GM12878 (cell line): ENCODE measurements at regions not wholly inside any gene's neighbourhood (a gene's known extent, or its start where the extent isn't known, plus 50 kb on each side); places are given as distances from the start of the nearest gene placed in this dataset.

ENCODE experiments used
- ATAC-seq: fragments of 200-7000 bp; cut with Tn5 transposase; 3 replicates; pipeline ENCODE4 v1.9.1; 2020; ENCODE audit warnings: mild to moderate bottlenecking, moderate library complexity
- BruUV-seq: library from RNA; stranded (reverse); fragments of 400-500 nt; replicated peaks from 2 replicates; lab custom pipeline; 2021; lab: Mats Ljungman, UMichigan
- CTCF ChIA-PET: fragments of 300-600 bp; sonication (Branson Sonifier 250); formaldehyde crosslinking; extraction: SDS; loops from one replicate; lab custom pipeline; 2021; ENCODE audit warnings: inconsistent platforms; lab: Yijun Ruan, JAX
- POLR2A ChIA-PET: fragments of 350-600 bp; formaldehyde crosslinking; extraction: SDS; loops from one replicate; lab custom pipeline; 2021; ENCODE audit warnings: inconsistent platforms; lab: Charles Lee
- RAD21 ChIA-PET: fragments of 300-600 bp; sonication (Branson Sonifier 250); formaldehyde crosslinking; loops from one replicate; lab custom pipeline; 2023; ENCODE audit warnings: antibody characterized with exemption; ENCODE audit not compliant: unreplicated experiment; lab: Charles Lee
- SMC1A ChIA-PET: fragments of 300-600 bp; sonication (Branson Sonifier 250); formaldehyde crosslinking; loops from one replicate; lab custom pipeline; 2023; ENCODE audit not compliant: unreplicated experiment, uncharacterized antibody; lab: Charles Lee
- DNase-seq: peaks from one replicate; pipeline ENCODE4 v3.0.0-alpha.2; 2011; ENCODE audit warnings: low read depth, low spot score
- FAIRE-seq: peaks from 3 replicates; lab custom pipeline; 2011; peaks lifted over from hg19 to GRCh38; lab: Jason Lieb, UNC
- H2AFZ ChIP-seq: 2 replicates; pipeline ENCODE4 v1.6.0; 2011; ENCODE audit warnings: low read depth, low read length, control low read depth; ENCODE audit not compliant: control insufficient read depth
- H3K27ac ChIP-seq: 2 replicates; pipeline ENCODE4 v1.5.1; 2011; ENCODE audit warnings: control low read depth; ENCODE audit not compliant: control insufficient read depth, insufficient read depth
- H3K27me3 ChIP-seq, 2 experiments: replicated peaks in 1 of 2; 2 replicates each; pipeline versions ENCODE4 v1.6.0 to v1.6.1; 2011; ENCODE audit warnings: low read length in 1 of 2; ENCODE audit not compliant: control insufficient read depth in 2 of 2, insufficient read depth in 2 of 2
- H3K36me3 ChIP-seq, 2 experiments: 2 replicates each; pipeline ENCODE4 v1.5.1; 2011; ENCODE audit warnings: low read length in 1 of 2; ENCODE audit not compliant: control insufficient read depth in 2 of 2, insufficient read depth in 2 of 2
- H3K4me1 ChIP-seq: 2 replicates; pipeline ENCODE4 v1.6.1; 2011; ENCODE audit warnings: mild to moderate bottlenecking, low read length, moderate library complexity, mixed read lengths; ENCODE audit not compliant: control insufficient read depth, insufficient read depth
- H3K4me2 ChIP-seq: 2 replicates; pipeline ENCODE4 v1.6.0; 2011; ENCODE audit warnings: control low read depth; ENCODE audit not compliant: control insufficient read depth, insufficient read depth
- H3K4me3 ChIP-seq: fragments of 200-600 bp; sonication (generic); 2 replicates; pipeline ENCODE4 v1.5.1; 2016
- H3K79me2 ChIP-seq: 2 replicates; pipeline ENCODE4 v1.6.0; 2011; ENCODE audit warnings: low read length; ENCODE audit not compliant: control insufficient read depth, insufficient read depth
- H3K9ac ChIP-seq: 2 replicates; pipeline ENCODE4 v1.8.0; 2011; ENCODE audit warnings: low read length, control low read depth, mixed read lengths; ENCODE audit not compliant: control insufficient read depth, insufficient read depth
- H3K9me3 ChIP-seq: replicated peaks from 3 replicates; pipeline ENCODE4 v1.5.1; 2011; ENCODE audit warnings: mild to moderate bottlenecking, low read length; ENCODE audit not compliant: control insufficient read depth, insufficient read depth
- H4K20me1 ChIP-seq: 2 replicates; pipeline ENCODE4 v1.6.0; 2011; ENCODE audit not compliant: control insufficient read depth, insufficient read depth
- ASH2L ChIP-seq: fragments of 300-600, 200-600 bp; sonication (generic); IDR thresholded peaks from 2 replicates; pipeline ENCODE4 v1.6.1; 2017; ENCODE audit warnings: low read depth, mild to moderate bottlenecking, borderline replicate concordance
- CREM ChIP-seq: IDR thresholded peaks from 2 replicates; pipeline ENCODE4 v1.6.1; 2014; ENCODE audit warnings: antibody characterized with exemption, low read depth
- MTA3 ChIP-seq: IDR thresholded peaks from 2 replicates; pipeline ENCODE4 v1.6.1; 2012; ENCODE audit warnings: low read length, inconsistent platforms, borderline replicate concordance
- TARDBP ChIP-seq: IDR thresholded peaks from 2 replicates; pipeline ENCODE4 v1.6.1; 2016; ENCODE audit warnings: borderline replicate concordance
- WGBS: methylation state at CpG from one replicate; pipeline ENCODE4 v1.1.6; 2016; ENCODE audit warnings: low lambda C conversion rate; ENCODE audit not compliant: insufficient replicate concordance, insufficient coverage; ENCODE audit errors: missing lambda C conversion rate; 5-methylcytosine and 5-hydroxymethylcytosine counted together
- in situ Hi-C: fragments of 300-500 bp; cut with MboI; formaldehyde crosslinking; loops from 9 replicates; pipeline ENCODE4 v1.14.3; 2018; ENCODE audit warnings: mixed read lengths
- intact Hi-C: fragments of 100-400 bp; cut with micrococcal nuclease; formaldehyde crosslinking; loops from one replicate; pipeline ENCODE4 v1.14.2; 2022; ENCODE audit not compliant: unreplicated experiment

DNA sequence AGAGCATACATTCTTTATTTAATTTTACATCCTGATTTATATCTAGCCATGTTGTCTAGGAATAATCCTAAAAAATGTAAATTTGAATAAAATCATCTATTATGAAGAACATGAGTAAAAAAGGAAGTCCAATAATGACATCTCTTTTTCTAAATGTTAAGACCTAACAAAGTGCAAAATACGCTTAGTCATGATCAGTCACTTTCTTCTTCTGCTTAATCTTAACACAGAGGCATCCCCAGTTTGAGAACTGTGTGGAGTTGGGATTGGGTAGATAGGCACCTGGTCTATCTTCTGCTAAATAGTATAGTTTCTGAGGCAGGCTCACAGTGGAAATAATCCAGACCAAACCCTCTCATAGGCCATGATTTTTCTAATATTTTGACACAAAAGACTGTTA lies 311.7 kb upstream of the LRRC7 start:
- SMC1A ChIA-PET = no interaction called here

DNA sequence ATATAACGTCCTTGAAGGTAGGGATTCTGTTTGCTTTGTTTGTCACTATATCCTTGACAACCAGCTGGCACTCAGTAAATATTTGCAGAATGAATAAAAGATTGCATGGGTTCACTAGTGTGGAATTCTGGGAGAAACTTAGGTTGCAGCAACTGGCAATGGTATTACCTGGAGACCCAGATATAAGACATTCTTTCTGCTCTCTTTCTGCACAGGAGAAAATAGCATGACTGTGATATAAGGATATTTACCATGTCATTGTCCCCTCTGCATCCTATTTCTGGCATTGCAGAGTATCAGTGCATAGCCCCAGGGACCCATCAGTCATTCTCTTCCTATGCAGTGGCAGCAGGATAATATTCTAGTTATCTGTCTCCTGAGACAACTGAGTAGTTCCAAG lies 308.9 kb upstream of the LRRC7 start:
- H3K4me3 ChIP-seq = no peak overlapping the region
- no peaks in the 10 kb centered on the region for H3K4me1 ChIP-seq
- H3K79me2 ChIP-seq = no peaks in the 10 kb centered on the region
- WGBS = 0% methylated on average over 1 of the region's 1 CpG
- ATAC-seq = no peak
- RAD21 ChIA-PET = no interaction called here
- no peak for TF ChIP-seq CREM
- H4K20me1 ChIP-seq = no peaks in the 10 kb centered on the region
- BruUV-seq = no TSS peak
- no peak for DNase-seq
- H2AFZ ChIP-seq = no peak overlapping the region
- in situ Hi-C loops (no loop called here), intact Hi-C loops (no loop called here)
- H3K36me3 ChIP-seq = no peaks in the 10 kb centered on the region
- no peak for FAIRE-seq
- H3K27me3 ChIP-seq = no peaks in the 10 kb centered on the region
- no peaks in the 10 kb centered on the region for H3K9me3 ChIP-seq
- SMC1A ChIA-PET = no interaction called here
- no peak overlapping the region for H3K9ac ChIP-seq
- CTCF ChIA-PET = no interaction called here
- H3K27ac ChIP-seq = no peak overlapping the region
- H3K4me2 ChIP-seq = no peak overlapping the region
- POLR2A ChIA-PET = no interaction called here

More for the DNA sequence above, 311.7 kb upstream of the LRRC7 start:
- ATAC-seq (no peak), DNase-seq (no peak), FAIRE-seq (no peak)
- intact Hi-C loops (no loop called here), in situ Hi-C loops (no loop called here)
- Histone ChIP-seq H3K27me3 (no peaks in the 10 kb centered on the region), H3K4me2 (no peak overlapping the region), H3K79me2 (no peaks in the 10 kb centered on the region), H3K4me3 (no peak overlapping the region), H2AFZ (no peak overlapping the region), H4K20me1 (no peaks in the 10 kb centered on the region), H3K9ac (no peak overlapping the region), H3K36me3 (no peaks in the 10 kb centered on the region), H3K27ac (no peak overlapping the region), H3K4me1 (no peaks in the 10 kb centered on the region), H3K9me3 (no peaks in the 10 kb centered on the region)
- ChIA-PET RAD21 (no interaction called here), POLR2A (no interaction called here), CTCF (no interaction called here)
- TF ChIP-seq MTA3 = no peak
- no peak for TF ChIP-seq TARDBP
- no peak for TF ChIP-seq ASH2L
- WGBS = 0% methylated on average over 1 of the region's 1 CpG
- no TSS peak for BruUV-seq
